NCI-H2107 treated with DMSO at 0.1 percent for 48 hours (cell line): ENCODE measurements at regions not wholly inside any gene's neighbourhood (a gene's known extent, or its start where the extent isn't known, plus 50 kb on each side); places are given as distances from the start of the nearest gene placed in this dataset.

Source experiments
- DNase-seq: peaks from one replicate; lab custom pipeline; 2025; ENCODE audit not compliant: unreplicated experiment; lab: John Stamatoyannopoulos, UW

DNA sequence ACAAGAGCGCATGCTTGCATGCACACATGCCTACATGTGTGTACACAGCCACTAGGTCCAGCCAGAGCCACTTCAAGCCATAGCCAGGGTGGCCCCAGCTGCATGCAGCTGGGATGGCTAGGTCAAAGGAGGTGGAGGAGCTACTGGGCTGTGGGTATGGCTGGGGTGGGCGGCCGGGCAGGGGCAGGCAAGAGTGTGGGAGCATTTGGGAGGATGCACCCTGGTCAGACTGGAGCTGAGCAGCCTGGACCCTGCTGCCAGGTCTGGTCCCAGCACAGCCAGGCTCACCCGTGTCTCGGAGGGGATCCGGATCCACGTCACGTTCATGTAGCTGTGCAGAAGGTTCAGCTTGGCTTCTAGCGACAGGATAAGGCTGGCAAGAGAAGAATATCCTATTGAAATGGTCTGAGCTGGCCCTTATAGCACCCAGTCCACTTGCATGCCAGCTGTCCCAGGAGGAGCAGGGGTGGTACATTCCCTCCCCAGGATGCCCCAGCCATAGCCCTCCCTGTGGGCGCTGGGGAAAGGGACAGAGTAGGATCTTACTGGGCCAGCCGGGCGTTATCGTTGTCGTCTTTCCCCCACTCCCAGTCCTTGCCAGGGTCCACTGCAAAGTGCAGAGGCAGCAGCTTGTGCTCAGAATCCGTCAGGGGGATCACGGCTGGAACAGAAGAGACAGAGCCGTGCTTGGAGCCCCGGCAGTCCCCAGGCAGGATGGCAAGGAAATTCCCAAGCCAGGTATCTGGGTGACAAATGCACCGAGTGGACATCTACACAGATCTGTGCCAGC, 160.5 kb downstream of the KLF13 start:
- DNase-seq, result no peak

DNA sequence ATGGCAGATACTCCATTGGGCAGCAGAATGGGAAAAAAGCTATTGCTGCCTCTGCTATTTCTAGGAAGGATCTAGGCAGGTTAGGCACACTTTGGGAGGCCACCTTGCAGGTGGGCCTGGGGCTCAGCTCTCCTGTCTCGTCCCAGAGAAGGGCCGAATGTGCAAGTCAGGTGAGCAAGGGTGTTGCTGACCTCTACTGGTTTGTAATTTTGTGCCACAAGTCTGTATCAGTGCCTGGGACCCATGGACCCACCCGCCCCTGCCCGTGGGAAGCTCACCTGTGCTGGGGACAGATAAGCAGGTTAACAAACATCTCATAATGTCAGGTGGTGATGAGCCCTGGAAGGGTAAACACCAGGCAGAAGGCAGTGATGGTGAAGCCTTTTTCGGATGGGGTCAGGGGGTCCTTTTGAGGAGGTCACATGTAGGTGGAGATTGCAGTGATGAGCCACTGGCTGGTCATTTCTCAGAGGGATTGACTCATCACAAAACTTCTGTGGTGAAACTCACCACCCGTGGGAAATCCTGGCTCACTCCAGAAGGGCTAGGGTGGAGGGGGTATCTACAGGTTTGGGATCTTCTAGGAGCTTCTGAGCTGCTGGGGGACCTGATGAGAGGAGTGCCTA, 161.3 kb downstream of the KLF13 start:
- no peak for DNase-seq

DNA sequence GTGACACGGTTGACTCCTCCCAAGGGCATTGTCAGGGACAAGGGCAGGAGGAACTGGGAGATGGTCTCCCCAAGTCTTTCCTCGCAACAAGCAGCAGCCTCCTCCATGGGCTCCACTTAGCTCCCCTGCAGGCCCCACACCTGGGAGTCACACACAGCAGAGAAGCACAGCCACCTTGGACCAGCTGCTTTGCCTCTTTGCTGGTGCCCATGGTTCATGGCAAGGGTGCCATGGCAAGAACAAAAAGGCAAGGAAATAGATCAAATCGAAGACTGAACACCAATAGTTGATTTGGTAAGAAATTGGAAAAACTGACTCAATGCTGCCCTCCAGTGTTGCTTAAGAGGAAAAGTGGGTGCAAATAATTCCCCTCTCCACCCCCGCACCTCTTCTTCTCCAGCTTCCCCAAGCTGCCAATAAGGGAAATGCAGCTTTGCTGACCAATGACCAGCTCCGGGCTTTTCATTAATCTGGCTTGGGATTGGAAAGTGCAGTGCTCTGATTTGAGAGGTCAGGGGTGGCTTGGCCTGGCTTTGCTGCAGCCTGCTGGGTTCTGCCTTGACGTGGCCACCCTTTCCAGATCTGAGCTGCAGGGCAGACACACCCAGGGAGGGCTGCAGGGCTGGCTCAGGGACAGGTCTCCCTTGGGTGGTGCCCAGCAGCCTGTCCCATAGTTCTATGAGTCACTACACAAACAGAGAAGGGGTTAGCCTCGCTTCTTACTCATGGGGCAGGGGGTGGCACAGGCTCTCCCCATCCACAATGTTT, 162.0 kb downstream of the KLF13 start:
- DNase-seq, result peak; percentile 64

DNA sequence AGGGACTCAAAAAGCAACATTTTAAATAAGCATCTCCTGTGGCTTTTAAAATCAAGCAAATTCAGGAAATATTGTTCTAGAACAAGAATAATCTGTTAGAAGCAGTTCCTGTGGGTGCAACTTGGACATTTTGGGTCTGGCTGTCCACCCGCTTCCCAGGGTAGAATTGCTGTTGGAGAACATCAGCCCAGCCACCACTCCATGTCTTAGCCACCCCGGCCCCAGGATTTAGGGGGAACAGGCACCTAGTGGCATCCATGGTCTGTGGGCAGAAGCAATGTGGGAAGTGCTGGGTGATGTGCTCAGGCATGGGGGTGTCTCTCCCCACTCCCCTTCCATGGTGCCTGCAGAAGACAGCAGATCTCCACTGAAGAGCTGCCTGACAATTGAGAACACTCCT, 162.6 kb downstream of the KLF13 start:
- no peak for DNase-seq

DNA sequence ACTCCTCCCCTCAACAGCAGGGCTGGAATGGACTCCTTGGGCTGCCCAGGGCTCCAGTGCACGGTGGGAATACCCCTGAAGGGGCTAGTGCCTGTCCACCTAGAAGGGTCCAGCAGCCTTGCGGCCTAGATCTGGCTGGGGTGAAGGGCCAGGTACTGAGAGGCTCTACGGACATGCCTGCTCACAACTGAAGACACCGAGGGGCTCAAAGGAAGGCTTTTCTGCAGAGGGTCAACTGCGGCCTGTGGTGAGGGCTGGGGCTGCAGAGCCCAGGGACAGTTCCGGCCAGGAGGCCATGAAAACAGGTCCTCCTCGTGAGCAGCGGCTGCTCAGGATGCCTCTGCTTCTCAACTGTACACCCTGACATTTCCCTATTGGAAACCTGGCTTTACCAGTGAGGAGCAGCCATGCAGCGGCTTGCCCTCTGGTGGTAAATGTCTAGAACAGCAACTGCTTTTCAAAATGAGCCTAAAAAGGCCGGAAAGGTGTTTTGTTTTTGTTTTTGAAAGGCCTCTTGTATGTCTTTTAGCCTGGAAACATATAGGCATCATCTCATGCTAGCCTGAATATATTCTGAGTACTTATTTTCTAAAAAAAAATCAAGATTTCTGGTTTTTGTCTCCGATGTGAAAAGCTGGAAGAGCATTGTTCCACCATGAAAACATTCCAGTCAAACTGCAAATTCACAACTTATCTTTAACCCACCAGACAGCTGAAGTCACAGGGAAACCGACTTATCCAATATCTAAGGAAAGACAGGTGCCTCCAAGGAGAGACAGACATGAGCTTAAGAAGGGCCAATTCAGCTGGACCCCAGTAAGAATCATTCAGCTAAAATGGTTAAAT, 163.4 kb downstream of the KLF13 start:
- no peak for DNase-seq

DNA sequence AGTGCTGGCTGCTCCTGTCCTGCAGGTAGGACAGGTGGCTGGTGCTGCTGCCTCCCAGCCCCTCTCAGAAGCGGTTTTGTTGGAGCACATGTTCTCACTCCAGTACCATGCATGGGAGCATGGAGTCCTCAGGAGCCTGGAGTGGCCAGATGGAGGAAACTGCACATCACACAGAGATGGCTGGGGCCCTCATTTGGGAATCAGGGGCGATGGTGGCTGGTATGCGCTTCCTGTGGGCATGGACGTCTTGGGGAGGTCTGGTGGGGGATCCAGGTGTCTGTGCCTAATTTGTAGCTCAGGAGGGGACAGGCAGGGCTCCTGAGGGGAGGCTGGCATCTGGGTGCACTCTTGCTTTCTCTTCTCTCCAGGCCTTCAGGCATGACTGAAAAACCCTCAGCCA, 168.2 kb downstream of the KLF13 start:
- DNase-seq, result no peak

DNA sequence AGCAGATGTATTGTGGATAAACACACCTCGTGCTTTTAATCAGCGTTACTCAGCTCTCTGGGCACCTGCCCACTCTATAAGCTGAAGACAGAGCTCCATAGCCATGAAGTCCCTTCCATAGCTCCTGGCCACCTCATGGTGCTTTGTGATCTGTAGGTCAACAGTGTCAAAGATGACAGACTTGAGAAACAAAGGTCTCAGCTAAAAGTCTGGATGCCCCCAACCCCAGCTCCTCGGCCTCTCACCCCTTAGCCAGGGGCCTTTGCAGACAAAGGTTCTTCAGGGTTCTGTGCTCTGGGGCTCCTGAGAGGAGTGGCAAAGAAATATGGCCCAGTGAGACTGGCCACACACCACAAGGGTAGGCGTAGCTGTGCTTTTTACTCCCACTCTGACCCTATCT, 168.6 kb downstream of the KLF13 start:
- no peak for DNase-seq

DNA sequence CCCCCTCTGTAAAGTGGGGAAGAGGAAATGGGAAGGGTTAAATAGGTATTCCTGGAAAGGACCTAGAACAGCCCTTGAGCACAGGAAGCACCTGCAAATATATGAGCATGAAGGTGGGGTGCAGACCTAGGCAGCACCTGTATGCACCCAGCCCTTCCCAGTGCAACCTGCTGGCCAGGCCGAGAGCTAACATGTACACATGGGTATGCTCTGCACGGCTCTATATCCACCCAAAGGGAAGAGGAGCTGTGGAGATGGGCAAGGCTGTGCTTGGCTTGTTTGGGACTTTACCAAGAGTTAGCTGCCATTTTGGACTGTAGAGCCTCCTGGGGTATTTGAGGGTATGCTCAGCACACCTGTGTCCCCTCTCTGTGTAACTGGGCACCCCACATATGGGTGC, 171.2 kb downstream of the KLF13 start:
- no peak for DNase-seq

DNA sequence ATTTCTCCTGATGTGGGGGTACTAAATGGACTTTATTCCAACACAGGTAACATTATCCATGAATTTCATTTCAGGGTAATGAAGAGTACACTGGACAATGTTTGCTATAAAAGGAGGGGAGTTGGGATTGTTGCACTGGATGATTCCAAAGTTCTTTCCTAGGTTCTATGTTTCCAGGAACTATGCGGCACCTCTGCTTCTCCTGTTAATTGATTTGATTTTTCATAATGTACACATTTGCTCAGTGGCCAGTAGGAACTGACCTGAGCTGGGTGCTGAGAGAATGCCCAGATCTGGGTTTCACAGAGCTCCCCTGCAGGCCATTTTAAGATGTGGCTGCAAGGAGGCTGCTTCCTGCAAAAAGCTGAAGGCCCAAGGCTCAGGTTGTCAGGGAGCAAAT, 171.7 kb downstream of the KLF13 start:
- no peak for DNase-seq

DNA sequence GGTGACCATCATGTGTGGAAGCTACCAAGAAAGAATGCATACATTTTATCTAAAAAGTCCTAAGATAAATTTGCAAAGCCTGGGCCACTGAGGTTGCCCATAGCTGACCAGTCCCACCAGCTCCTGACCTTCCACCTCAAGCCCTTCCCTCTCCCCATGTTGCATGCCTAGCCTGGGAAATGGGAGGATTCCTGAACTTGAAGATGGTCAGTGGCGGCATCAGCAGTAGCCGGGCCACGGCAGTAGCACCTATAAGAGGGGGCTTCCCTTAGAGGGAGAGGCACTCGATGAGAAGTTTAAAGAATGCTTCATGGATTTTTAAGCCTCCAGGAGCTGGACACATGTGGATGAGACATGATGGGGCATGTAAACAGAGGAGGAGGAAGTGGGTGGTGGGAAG, 172.1 kb downstream of the KLF13 start:
- no peak for DNase-seq

DNA sequence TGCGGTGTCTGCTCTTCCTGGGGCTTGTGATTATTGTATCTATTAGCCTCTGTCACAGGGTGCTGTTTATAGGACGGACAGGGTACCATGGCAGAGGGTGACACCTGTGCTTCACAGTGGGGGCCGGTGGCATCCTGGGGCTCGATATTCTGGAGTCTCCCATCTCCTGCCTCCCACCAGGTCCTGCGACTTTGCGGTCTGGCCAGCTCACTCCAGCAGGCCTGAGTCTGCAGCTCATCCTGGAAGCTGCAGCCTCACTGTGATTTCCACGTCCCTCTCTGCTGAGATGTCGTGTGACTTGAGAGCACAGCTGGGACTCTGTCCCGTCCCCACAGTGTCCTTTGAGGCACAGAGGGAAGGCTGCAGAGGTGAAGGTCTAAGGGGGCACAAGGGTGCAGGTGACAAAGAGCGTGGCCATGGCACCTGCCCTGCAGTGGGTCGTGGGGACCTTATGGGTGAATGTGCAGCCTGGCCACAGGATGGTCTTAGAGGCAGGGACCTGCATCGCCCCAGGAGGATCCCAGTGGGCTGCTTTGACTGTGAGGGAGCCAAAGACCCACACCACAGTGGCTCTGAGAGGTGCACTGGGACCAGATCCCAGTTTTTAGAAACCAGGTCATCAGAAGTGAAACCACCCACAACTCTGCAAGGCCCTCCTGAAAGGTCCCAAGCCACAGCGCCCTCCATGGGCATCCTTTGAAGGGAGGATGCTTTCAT, 172.8 kb downstream of the KLF13 start:
- no peak for DNase-seq

DNA sequence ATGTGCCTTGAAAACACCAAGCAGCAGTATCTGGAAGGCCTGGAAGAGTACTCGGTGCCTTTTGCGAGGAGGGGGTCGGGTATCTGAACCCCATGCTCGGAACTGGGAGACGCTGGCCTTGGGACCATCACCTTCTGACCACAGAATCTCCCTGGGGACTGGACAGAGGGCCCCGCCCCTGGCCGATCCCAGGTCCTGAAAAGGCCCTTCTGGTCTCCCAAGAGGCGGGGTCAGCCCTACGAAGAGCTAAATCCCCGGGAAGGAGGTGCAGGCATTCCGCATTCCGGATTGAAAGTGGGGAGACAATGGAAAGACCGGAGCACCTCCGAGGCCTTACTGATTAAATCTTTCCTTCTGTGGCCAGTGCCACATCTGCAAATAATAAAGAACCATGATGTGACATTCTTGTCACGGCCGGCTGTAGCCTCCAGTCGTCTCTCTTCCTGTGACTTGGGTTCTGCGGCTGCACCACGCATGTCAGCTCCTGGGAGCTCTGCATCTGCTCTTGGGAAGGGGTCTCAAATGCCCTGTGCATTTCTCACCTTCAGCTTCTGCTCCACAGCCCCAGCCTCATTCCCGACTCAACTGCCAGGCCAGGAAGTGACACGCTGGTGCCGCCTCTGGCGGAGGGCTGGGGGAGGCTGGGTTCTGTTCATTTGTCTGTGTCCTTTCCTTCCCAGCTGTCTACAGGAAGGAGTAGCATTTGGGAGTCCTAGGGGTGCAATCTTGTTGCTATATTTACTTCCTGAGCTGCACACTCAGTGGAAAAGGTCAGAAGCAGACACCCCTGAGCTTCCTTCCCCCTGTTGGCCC, 173.5 kb downstream of the KLF13 start:
- DNase-seq, result no peak

DNA sequence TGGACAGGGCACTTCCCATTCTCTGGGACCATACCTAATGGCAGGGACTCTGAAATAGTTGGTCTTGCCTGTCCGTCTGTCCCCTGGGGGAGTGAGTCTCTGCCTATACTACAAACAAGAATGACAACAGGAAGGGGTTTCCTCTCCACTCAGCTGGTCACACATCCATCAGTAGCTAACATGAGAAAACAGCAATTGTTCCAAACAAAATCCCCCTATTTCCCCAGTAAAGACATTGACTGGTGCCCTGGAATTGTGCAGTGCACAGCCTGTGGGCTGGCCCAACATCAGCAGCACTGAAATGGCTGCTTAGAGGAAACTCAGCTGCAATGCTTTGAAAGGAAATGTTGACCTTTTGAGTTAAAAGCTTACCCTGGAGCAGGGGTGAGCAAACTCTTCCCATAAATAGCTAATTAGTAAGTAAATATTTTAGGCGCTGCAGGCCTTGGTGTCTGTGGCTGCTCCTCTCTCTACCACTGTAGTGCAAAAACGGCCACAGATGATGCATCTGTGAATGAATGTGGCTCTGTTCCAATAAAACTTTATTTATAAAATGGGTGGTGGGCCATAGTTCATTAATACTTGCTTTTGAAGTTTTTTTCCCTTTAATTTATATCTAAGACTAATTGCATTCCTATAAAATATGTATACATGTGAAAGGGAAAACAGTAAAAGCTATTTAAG, 174.3 kb downstream of the KLF13 start:
- DNase-seq, result no peak

DNA sequence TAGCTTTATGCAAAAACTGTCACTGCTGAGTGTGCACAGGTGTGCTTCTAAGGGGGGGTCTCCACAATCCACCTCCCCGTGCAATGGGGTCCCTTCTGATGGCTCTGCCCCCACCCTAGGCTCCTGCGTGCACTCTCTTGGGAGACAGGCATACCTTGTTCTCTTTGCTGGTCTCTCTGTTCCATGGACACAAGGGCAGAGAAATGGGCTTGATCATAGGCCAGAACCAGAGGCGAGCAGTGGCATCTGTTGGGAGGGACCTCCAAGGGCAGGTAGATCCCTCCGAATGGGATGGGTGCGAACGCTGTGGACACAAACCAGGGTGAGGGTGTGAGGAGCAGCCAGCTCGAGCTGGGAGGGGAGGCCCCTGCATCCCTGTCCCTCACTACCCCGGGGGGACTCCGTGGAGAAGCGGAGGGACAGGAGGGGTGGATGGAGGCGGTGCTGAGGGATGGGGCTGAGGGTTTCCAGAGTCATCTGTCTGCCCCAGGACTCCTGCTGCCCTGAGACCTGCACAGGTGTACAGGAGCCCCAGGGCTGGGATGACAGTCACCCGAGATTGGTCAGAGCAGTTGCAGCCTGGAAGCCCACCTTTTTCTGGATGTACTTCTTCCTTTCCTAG, 175.0 kb downstream of the KLF13 start:
- no peak for DNase-seq

DNA sequence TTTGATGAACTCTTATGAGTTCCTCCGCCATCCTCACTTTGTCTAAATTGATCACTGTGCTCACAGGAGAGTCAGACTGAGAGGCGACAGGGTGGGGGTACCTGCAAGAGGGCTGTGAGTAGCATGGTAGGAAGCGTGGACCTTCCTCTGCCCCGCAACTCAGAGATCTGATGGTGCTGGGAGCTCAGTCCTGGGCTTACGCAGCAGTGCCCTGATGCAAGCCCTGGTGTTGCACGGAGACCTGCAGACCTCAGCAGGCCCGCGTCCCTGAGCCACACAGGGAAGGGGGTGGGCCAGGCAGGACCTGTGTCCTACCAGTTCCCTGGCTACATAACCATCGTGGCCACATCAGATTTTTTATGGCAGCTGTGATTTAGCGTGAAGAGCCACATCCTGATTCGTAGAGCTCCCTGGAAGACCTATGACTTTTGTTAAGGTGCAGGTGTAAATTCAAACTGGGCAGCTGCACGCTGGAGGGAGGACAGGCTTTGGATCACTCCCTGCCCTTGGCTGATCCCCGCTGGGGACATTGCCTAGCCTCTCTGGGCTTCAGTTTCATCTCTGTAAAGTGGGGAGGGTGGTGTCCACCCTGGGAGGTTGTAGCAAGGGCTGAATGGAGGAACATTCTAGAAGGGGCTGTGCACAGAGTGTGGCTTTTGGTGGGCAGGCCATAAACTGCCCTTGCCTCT, 176.1 kb downstream of the KLF13 start:
- no peak for DNase-seq

DNA sequence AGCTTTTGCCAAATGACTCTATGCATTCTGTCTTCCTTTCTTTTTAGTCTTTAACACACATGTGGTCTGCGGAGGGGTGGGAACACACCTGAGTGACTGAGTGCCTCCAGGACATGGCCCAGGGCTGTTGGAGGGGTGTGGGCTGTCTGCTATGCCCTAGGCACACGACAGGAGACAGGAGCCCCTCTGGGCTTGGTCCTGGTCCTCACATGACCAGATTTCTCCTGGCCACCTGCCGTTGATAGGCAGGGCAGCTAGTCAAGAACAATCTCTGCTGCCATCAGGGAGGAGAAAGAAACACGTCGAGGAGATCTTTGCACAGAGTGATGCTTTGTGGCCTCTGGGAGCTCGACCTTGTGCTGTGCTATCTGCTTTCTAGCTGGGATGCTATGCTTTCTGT, 176.6 kb downstream of the KLF13 start:
- no peak for DNase-seq

DNA sequence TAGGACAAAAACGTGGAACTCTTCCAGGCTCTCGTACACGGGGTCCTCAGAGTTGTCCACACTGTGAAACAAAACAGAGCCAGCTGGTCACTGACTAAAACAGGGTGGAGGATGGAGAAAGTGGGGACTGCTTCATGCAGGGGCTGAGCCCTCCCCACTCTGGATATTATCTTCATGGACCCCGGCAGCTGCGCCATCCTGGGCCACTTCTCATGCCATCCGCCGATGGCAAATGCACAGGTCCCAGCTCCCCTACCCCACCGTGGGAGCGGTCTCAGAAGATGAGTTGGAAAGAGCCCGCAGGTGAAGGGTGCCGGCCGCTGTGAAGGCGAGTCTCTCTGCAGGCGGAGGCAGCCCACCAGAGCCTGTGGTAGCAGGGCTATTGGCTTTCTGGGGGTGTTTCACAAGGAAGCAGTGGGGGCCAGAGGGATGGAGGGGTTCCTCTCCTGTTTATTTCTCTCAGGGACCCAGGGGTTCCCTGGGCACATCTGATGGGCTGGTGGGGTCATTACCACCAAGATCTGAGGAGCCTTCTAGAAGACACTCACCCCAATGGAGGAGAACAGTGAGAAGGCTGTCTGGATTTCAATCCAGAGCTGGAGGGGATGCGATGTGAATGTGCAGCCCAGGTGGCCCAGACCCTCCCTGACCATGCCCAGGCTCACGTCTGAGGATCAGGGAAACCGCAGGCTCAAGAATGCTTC, 177.3 kb downstream of the KLF13 start:
- no peak for DNase-seq

DNA sequence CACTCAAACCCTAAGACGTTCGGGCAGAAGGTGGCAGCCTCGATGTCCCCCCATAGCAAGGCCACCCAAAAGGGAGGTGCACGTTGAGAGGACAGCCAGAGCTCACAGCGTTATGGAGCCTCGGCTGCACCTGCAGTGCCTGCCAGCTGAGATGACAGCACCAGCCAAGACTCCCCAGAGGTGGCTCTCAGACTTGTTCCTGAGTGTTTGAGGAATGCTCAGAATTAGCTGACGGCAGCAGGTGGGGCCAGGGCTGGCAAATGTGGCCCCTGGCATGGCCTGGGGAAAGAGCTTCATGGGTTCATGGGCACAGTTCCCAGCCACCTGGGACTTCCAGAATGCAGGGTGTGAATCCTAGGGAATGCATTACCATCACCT, 177.8 kb downstream of the KLF13 start:
- no peak for DNase-seq
